K562 (cell line): ENCODE measurements at regions not wholly inside any gene's neighbourhood (a gene's known extent, or its start where the extent isn't known, plus 50 kb on each side); places are given as distances from the start of the nearest gene placed in this dataset.

Experiments used
- ATF4 ChIP-seq: fragments of 450-650 bp; formaldehyde crosslinking; IDR thresholded peaks from 2 replicates; pipeline ENCODE4 v1.4.0; 2022; ENCODE audit warnings: mild to moderate bottlenecking, moderate library complexity
- CBX3 ChIP-seq, 2 experiments: IDR thresholded peaks; 1 replicate in 1 of 2; 2 replicates in 1 of 2; pipeline ENCODE4 v1.6.1; 2012; ENCODE audit warnings: inconsistent platforms in 2 of 2, low read length in 2 of 2, borderline replicate concordance in 1 of 2, control low read depth in 1 of 2
- HNRNPUL1 ChIP-seq: fragments of 200-400 bp; formaldehyde crosslinking; IDR thresholded peaks from 2 replicates; pipeline ENCODE4 v1.6.1; 2017; ENCODE audit warnings: low read length
- YBX1 ChIP-seq: fragments of 450-650 bp; IDR thresholded peaks from 2 replicates; pipeline ENCODE4 v1.7.1; 2016; ENCODE audit warnings: mild to moderate bottlenecking
- TF ChIP-seq, protein P1 (sequence below): fragments of 250-450 bp; sonication (Bioruptor Pico); IDR thresholded peaks from 2 replicates; pipeline ENCODE4 v1.8.0; 2021; ENCODE audit warnings: borderline replicate concordance, mild to moderate bottlenecking, moderate library complexity; ENCODE audit not compliant: poor library complexity, severe bottlenecking
- TF ChIP-seq, protein P2 (sequence below): sonication (generic); formaldehyde crosslinking; IDR thresholded peaks from 2 replicates; pipeline ENCODE4 v1.9.0; 2022; ENCODE audit warnings: mild to moderate bottlenecking, missing genetic modification reagents

- TF ChIP-seq ATF4, result no peak
- TF ChIP-seq, protein P1, sequence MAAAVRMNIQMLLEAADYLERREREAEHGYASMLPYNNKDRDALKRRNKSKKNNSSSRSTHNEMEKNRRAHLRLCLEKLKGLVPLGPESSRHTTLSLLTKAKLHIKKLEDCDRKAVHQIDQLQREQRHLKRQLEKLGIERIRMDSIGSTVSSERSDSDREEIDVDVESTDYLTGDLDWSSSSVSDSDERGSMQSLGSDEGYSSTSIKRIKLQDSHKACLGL (CRISPR knock-in tag), result no peak
- TF ChIP-seq, protein P2, sequence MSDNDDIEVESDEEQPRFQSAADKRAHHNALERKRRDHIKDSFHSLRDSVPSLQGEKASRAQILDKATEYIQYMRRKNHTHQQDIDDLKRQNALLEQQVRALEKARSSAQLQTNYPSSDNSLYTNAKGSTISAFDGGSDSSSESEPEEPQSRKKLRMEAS (CRISPR knock-in tag), result no peak
- TF ChIP-seq HNRNPUL1, result no peak
- TF ChIP-seq CBX3 (IDR thresholded peaks at IDR 0.05; ENCODE audit: borderline replicate concordance in 1 of 2, low read length in 2 of 2), result no peak
- TF ChIP-seq YBX1, result 0 out of 2 replicates have a peak, but pooled peaks have one; percentile 44
Observed at GRCh38 chr7:135308583-135309327, 75.1 kb downstream of the STRA8 start (continued).
